SKM-1 treated with dmso at 0.1 percent for 144 hours (cell line): ENCODE measurements at regions not wholly inside any gene's neighbourhood (a gene's known extent, or its start where the extent isn't known, plus 50 kb on each side); places are given as distances from the start of the nearest gene placed in this dataset.

Source experiments
- DNase-seq: peaks from one replicate; lab custom pipeline; 2025; ENCODE audit not compliant: unreplicated experiment; lab: John Stamatoyannopoulos, UW

DNA sequence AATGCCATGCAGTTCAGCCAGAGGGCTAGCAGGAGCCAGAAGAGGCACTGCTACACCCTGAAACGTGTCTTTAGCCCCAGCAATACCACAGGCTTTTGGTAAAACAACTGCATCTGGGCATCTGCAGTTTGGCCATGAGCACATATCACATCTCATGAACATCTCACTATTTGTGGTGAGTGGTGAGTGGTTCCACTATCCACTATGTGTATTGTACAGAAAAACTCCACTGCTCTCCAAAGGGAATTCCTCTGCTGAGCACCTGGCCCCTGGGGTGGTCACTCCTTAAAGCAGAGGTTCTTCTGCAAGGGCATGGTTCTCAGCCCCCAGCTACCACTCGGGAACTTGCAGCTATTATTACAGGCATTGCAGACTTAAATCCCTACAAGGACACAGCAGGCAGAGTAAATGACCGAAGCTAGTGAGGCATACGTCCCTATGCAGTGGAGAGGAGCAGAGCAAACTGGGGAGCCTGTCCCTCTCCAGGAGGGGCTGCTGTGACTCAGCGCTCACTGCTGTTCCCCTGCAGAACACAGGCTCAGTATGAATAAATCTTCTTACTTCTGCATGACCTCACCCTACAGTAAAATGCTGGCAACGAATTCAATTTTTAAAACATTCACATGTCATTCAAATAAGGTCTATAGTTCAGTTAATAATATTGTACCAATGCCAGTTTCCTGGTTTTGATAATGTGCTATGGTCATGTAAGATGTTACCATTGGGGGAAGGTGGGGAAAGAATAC, 332.4 kb upstream of the ZNF507 start:
- no peak for DNase-seq

GRCh38 chr19:32017176-32017953, 328.0 kb upstream of the ZNF507 start:
- DNase-seq: no peak

DNA sequence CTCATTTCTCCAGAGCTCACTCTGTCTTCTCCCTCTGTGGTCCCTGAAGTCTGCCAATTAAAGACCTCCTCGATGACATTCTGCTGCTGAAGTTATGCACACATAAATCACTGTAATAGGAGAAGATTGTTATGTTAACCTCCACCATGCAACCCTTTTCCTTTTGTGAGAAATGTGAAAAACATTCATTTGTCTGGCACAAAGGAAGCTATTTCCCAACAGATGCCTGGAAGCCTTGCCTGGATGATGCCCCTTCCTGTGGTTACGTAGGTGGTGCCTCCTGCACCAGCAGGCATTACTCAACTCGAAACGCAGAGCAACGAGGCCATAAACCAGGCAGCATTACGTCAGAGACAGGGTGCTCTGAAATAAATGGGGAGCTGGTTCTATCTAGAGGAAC, 327.4 kb upstream of the ZNF507 start:
- DNase-seq: no peak

- DNase-seq: no peak
Observed at GRCh38 chr19:32020538-32020937, 324.9 kb upstream of the ZNF507 start.

DNA sequence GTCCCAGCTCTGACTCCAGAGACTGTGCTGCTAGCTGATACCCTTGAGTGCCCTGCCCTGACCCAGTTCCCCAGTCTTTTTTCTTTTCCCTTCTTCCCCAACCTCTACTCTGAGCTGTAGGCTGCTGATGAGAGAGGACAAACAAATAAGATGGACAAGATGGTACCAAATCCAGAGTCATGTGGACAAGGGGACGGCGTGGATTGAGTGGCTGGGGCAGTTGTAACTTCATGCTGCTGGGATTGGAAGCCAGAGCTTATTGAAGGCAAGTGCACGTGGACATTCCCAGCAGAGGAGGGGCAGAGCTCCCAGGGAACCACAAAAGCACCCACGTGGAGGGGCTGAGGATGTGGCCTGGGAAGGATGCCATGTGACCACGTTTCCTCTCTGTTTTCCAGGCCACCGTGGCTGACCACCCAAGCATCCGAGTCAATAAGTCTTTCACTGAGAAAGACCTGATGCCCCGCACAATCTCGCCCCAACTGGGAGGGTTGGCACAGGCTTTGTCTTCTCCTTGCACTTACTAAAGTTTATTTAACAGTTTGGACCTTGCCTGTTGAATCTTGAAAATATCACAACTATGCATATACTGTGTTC, 323.3 kb upstream of the ZNF507 start:
- no peak for DNase-seq

DNA sequence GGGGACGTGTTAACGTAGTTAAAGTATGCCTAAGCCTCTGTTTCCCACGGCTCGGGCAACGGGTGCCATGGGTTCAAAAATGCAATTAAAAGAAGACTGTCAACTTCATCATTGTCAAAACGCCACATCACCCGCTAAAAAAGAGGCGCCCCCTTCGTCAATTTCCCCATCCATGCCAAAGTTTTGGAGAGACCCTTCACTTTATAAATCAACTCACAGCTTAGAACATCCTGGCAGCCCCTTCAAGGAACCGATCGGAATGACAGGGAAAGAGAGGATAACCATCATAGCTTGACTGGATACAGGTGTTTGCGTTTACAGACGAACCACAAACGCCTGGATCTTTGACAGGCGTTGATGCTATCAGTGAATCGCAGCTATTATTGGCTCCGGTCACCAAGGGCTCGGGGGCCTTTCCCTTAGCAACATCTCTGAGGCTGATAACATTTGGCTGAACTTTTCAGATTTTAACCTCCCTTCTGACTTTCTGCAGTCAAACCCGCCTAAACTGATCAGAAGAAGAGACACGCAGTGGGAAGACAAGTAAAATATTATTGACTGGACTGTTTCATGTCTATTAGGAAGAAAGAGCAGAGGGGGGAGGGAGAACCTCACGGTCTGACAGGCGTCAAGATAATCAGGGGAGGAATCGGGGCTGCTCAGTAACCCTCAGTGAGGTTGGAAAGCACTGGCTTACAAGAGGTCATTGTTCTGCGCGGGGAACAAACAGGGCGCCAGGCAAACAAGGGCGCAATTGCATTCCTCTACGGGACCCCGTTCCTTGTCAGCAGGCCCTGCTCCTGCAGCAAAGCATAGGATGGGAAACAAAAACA, 322.5 kb upstream of the ZNF507 start:
- no peak for DNase-seq

- no peak for DNase-seq
Observed at GRCh38 chr19:32023564-32023832, 321.9 kb upstream of the ZNF507 start.

DNA sequence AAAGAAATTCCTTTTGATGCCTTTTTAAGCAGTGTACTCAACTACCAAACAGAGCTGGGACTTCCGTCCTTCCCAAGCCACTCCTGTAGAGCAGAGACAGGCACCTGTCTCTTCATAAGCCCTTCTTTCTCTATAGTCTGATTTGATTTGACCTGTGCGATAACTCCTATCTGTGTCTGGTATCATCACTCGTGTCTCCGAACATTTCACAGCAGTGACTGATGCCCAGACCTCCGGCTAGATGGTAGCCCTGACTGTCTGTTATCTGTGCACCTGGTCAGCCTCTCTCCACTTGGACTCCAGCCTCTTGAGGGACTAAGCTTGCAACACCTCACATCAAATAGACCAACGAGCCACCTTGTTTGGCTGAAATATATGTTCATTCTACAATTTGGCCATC, 316.2 kb upstream of the ZNF507 start:
- no peak for DNase-seq

DNA sequence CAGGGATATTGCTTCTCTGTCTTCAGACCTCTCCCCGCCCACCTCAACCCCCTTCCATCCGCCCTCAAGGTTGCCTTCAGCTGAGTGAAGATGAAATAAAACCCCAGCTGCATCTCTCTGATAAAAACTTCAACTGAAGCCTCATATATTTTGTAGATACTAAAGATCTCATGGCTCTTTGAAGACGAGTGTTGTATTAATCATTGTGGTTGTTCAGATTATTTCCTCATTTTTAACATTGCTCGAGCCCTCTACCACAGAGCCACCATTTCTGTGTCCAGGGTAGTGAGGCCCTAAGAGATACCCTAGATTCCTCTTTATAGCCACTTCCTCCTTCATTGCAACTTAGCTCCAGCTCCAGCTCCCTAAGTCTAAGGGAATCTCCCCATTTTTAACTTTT, 312.8 kb upstream of the ZNF507 start:
- no peak for DNase-seq

GRCh38 chr19:32035626-32036025, 309.8 kb upstream of the ZNF507 start:
- DNase-seq: no peak

GRCh38 chr19:32038021-32038920, 307.1 kb upstream of the ZNF507 start:
- DNase-seq: no peak

GRCh38 chr19:32038961-32039360, 306.4 kb upstream of the ZNF507 start:
- no peak for DNase-seq

- no peak for DNase-seq
Observed at GRCh38 chr19:32039440-32039839, 306.0 kb upstream of the ZNF507 start.

DNA sequence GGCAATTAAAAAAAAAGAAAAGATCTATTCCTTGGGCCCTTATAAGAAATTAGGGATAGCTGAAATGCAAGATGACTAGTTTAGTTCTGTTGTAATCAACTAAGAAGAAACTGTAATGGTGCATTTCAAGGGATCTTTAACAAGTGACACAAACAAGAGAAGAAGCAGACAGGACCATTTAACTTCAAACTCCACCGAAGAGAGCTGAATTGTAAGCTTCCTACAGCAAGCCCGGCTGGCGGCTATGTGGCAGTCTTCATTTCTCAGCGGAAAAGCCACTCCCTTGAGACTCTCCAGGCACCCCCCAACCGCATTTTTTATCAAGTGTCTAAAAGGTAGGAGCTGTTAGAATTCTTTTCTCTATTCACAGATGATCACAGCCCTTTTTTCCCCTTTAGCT, 305.2 kb upstream of the ZNF507 start:
- DNase-seq: no peak

GRCh38 chr19:32041681-32042292, 303.6 kb upstream of the ZNF507 start:
- no peak for DNase-seq

DNA sequence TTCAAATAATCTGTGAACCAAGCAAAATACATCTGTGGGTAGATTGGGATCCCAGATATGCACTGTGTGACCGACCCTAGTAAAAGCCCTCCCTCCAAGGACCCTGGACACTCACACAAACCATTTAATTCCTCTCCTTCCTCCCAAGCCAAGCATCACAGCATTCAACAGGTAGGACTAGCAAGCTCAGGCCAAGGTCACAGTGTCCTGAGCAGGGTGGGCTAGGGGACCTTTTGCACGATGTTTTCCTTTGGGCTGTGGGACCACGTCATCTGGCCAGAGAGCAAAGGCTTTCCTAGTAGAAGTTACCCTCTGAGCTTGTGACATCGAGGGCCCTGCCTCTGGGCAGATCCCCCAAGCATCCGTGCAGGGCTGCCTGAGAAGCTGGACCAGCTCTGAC, 297.6 kb upstream of the ZNF507 start:
- DNase-seq: no peak

GRCh38 chr19:32053376-32053775, 292.0 kb upstream of the ZNF507 start:
- no peak for DNase-seq

DNA sequence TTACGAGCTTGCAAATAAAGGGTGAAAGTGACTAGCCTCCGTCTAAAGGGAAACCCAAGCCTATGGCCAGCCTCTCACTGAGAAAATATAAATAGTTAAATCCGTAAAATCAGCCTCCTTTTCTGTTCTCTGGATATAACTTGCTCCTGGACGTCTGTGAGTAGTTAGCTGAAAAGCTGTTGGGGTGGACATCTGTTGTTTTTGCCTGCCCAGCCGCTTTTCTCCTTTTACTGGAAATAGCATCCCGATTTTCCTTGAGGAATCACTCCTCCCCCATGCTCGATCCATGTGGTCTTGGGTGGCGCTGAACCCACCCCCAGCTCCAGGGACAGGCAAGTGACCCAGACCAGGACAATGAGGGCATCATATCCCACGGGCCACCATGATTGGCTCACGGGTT, 291.5 kb upstream of the ZNF507 start:
- no peak for DNase-seq

- DNase-seq: no peak
Observed at GRCh38 chr19:32058131-32058530, 287.3 kb upstream of the ZNF507 start.

DNA sequence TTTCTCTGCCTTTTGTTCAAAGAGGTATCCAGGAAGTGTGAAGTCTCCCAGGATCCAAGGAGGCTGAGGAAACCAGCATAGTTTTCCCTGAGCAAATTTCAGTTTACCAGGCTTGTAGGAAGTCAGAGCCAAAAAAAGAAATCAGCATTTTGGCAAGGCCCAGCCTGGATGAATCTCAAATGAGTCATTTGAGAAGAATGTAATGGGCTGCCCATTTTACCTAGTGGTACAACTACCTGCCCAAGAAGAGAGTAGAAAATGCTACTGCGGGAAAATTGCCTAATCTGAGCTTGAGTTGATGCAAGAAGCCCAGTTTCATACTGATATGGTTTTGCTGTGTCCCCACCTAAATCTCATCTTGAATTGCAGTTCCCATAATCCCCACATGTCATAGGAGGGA, 284.1 kb upstream of the ZNF507 start:
- no peak for DNase-seq
